GM21619 (cell line): ENCODE measurements at regions not wholly inside any gene's neighbourhood (a gene's known extent, or its start where the extent isn't known, plus 50 kb on each side); places are given as distances from the start of the nearest gene placed in this dataset.

Experiments
- ATAC-seq: cut with Tn5 transposase; IDR thresholded peaks from one replicate; pipeline ENCODE4 v1.9.1; 2021; ENCODE audit not compliant: unreplicated experiment

DNA sequence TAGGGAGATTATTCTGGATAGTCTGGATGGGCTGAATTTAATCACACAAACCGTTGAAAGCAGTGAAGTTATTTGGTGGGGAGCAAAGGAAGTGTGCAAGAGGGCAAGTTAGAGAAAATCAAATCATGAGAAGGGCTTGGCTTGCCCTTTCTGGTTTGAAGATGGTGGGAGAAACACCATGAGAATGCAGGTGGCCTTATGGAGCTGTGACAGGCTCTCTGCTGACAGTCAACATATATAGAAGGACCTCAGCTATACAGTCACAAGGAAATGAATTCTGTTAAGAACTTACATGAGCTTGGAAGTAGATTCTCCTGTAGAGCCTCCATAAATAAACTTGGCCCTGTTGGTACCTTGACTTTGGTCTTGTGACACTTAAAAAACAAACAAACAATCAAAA, 72.3 kb downstream of the GMNC start:
- ATAC-seq = no peak

DNA sequence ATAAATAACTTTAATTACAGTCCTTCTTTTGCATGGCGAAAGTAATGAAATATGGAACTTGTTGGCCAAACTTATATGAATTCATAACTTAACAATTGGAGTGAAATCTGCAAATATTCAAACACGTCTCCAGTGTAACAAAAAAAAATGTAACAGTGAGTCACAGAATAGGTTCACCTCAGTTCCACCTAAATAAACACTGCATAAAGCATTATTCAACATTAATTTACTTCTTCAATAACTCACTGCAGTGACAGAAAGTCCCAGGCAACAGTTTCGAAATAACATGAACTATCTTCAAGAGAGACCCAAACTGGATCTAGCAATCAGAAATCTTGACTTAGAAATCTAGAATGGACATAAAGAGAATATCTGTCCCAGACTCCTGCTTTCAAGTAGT, 75.6 kb downstream of the GMNC start:
- ATAC-seq = no peak

DNA sequence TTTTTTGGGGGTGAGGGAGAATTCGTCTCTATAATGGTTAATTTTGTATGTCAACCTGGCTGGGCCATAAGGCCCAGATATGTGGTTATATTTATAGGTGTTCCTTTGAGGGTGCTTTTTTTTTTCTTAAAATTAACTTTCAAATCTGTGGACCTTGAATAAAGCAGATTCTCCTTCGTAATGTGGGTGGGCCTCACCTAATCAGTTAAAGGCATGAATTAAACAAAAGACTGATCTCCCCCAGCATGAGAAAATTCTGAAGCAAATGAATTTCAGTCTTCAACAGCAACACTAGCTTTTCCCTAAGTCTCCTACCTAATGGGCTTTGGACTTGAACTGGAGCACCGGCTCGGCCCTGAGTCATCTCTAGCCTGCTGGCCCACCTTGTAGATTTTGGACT, 77.4 kb downstream of the GMNC start:
- no peak for ATAC-seq

DNA sequence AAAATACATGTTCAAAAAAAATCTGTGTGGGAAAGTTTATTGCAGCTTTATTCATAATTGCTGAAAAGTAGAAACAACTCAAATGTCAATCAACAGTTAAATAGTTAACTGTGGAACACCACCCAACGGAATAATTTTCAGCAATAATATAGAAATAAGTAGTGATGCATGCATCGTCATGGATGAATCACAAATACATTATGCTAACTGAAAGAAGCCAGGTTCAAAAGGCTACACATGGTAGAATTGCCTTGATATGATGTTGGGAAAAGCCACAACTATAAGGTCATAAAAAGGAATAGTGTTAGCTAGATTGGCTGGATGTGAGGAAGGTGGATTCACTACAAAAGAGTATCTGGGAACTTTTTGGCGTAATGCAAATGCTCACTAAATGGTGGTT, 82.0 kb downstream of the GMNC start:
- ATAC-seq = no peak

DNA sequence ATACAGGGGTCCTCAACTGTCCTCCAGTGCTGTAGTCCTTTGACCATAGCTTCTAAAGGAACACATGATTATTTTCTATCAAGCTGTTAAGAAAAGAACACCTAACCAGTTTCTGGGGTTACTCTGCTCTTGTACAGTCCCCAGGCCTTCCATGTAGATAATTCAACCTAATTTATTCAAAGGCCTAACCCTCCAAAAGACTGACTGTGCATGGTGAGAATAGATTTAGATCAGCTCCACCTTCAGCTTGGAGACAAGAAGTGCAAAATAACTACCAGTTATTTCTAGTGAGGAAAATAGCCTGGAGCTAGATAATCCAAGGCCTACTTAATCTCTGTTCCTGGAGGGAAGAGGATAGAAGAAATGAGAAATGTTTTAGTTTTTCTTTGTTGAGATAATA, 87.9 kb downstream of the GMNC start:
- ATAC-seq = no peak

DNA sequence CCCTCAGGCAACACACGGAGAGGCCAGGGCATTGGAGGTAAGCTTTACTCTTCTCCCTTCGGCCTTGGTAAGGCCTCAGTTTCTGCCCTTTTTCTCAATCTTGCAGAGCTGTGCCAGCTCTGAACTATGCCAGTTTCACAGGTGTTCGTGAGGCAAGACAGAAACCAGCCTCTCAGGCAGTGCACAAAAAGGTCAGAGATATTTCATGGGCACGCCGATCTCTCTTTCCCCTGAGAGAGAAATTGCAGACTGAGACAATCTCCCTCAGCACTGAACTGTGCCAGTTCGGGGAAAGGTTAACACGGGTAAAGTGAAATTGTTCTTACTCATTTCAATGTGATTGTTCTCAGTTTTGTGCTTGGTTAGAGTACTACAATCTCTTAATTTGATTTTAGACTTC, 88.5 kb downstream of the GMNC start:
- no peak for ATAC-seq

DNA sequence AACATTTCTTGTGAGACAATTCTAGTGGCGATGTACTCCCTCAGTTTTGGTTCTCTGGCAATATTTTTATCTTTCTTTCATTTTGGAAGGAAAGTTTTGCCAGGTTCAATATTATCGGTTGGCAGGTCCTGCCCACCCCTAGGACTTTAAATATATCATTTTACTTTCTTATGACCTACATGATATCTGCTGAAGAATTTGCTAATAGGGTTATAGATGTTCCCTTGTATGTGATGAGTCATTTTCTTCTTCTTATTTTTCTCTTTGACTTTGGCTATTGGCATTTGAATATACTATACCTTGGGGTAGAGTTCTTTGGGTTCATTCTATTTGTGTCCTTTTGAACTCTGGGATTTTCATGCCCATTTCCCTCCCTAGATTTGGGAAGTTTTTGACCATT, 89.7 kb downstream of the GMNC start:
- no peak for ATAC-seq

DNA sequence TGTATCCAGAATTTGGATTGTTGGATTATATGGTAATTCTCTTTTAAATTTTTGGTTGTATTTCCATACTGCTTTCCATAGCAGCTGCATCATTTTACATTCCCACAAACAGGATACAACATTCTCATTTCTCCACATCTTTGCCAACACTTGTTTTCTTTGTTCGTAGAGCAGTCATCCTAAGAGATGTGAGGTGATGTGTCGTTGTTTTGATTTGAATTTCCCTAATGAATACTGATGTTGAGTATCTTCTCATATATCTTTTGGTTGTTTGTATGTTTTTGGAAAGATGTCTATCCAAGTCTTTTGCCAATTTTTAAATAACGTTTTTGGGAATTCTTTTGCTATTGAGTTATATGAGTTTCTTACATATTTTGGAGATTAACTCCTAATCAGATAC, 93.6 kb downstream of the GMNC start:
- ATAC-seq = no peak

DNA sequence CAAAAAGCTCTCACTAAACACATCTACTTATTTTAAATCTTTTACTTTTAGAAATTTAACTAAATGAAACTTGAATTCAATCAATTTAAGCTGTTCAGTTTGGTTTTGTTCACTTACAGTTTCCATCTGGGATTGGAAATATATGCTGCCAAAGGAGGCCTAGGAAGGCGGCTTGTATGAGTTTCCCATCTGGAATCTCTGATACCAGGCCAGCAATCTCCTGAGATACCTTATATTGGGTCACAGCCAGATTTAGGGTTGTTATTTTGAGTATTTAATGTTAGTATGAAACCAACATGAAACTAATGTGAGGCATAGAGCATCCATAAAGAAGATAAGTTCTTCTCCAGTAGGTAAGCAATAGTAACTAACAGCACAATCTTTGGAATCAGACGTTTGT, 94.6 kb downstream of the GMNC start:
- ATAC-seq = no peak

DNA sequence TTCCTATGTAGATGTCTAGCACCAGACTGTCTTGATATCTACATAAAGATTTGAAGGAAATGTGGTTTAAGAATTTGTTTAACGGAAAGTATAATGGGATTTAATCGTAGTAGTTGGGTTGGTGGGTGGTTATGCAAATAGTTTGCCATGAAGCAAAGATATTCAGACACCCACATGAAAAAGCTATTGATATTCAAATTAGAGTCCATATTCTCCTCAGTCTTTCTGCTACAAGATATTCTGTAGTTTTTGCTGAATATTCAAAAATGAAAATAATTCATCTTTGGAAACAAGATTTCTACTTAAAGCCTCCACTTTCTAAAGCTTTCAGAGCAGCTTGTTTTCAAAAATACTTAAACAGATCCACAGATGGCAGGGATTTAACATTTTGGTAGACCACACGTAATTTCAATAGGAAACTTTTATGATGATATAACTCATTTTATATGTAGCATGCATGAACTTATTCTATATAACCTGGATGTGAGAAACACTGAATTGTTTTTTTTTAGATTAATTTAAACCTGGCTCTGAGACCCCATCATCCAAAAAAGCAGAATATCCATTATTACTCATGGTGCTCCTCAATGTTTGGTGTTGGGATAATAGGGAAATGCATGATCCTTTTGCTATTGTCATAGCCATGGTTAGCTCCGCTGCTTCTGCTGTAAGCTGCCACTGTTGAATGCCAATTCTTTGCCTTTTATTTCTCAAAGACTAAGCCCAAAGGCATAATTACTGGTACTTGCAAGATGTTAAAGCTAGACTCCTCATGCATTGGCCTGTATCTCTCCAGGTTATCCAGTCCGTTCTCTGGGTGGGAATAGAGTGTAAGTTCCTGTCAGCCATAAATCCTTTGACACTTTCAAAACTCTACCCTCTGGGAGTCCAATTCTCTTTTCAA, 98.0 kb downstream of the GMNC start:
- no peak for ATAC-seq

DNA sequence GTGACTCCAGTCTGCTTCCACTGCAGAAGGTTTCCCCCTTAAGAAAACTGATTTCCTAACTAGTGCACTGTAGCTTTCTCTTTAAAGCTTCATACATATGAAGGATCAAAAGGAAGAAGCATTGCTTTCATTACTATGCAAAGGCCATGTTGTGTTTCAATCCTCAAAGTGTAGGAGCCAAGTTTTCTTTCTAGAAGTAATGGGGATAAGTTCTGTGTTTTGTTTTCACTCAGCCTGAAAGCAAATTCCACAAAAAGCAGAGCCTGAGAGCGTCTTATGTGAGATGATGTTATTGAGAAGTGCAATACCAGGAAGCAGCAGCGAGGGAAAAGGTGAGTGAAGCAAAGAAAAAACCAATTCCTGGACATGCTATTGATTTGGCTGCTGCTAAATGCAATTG, 99.7 kb downstream of the GMNC start:
- no peak for ATAC-seq

DNA sequence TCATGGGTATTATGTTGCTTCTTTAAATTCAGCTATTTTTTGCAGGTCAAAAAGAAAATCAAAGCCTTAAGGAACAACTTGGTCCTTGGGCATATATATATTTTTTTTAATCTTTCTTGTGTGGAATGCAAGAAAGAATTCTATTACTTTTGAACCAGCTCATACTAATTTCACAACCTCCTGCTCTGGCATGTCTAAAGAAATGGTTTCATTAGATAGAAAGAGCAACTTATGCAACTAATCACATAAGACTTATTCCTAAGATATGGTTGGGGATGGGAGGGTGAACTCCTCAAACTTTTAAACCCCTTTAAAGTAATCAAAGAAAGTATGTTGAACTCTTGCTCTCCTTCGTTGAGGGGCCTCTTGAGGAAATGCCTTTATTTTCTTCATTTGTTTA, 114.9 kb downstream of the GMNC start:
- ATAC-seq = no peak

DNA sequence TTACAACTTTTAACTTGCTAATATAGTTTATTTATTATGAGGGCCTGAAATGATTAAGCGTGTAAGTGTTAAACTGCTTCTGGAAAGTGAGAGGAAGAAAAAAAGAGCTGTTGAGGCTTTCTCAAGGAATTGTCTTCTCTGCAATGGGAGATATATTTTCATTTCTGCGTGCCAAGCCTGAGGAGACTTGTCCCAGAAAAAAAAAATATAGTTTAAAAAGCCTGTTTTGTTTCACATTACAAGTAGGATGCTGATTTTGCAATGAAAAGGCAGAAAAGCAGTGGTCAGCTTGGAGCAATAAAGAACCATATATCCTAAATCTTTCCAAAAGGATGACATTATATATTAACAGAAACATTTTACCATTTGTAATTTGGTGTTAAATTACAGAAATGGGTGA, 115.5 kb downstream of the GMNC start:
- no peak for ATAC-seq

DNA sequence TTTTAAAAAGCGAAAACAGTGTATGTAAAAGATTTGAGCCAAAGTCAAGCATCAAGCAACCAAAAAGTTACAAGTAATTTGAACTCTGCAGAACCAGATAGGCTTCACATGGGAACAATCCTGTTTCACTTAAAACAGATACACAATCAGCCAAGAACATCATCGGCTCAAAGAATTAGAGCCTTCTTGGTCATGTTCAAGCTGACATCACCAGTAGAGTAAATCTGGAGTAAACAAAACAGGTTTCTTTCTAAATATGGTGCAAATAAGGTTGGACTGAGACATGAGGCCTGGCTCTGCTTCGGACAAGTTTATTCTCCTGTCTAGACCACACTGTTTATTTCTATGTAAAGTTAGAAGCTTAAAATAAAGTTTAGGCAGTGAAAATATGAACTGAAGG, 116.0 kb downstream of the GMNC start:
- no peak for ATAC-seq

DNA sequence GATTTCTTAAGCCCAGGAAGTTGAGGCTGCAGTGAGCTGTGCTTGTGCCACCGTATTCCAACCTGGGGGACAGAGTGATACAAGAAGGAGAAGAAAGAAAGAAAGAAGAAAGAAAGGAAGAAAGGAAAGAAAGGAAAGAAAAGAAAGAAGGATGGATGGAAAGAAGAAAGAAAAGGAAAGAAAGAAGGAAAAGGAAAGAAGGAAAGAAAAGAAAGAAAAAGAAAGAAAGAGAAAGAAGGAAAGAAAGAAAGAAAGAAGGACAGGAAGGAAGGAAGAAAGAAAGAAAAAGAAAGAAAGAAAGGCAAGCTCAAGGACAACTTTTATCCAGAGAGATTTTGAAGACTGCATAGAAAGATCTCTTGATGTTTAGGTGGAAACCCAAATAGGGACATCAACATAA, 120.7 kb downstream of the GMNC start:
- no peak for ATAC-seq

DNA sequence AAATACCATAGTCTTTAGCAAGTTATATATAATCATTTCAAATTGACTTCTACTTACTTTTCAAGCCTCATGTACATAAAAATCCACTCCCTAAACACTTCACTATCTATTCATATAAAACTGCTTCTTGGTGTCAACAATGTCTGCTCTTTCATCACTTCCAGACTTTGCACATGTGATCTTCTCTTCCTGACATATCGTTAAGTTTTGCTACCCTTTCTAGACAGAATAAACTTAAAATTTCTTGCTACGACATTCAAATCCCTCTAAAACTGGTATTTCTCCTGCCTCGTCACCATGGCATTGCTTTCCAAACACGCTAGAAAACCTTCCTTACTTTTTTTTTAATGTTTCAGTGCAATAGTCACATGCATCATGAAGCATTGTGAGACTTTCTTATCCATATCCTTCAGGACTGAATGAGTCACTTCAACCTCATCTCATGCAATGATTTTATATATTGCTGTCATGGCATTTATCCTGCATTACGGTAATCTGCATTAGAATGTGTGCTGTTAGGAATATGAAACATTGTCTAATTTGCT, 122.8 kb downstream of the GMNC start:
- no peak for ATAC-seq

DNA sequence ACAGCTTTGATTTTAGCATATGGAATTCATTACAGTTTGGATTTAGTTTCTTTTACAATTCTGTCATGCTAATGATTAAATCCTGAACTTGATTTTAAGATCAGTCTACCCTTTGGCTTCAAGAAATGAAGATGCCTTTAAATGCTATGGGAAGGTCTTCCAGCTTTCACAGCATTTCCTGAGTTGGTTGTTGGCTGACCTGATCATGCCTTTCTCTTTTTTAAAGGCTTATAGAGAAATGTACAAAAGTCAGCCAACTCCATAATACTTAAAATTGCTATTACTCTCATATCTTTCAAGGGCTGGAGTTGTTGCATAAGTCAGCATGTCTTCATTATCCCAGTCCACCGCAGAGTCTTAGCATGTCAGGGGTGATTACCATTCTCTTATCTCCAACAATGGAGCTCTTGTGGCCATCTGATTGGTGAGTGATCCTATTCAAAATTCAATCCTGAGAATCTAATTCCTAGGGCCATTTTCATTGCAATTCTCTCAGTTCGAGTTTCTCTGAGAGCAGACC, 123.8 kb downstream of the GMNC start:
- no peak for ATAC-seq

DNA sequence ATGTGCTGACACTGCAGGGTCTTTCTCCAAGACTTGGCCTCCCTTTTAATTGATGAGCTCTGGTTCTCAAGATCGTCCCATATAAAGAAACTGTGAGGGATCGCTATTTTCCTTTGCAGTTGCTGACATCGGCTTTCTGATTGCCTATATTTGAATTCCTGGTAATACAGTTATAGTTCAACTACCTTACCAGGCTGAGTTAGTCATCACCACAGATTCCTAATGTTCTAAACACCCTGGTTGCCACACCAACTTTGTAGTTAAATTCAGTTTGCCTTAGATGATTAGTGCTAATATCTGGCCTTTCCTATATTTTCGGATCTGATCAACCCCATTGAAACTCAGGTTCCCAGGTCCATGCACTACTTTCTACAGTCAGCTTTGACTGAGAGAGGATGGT, 125.0 kb downstream of the GMNC start:
- ATAC-seq = no peak

DNA sequence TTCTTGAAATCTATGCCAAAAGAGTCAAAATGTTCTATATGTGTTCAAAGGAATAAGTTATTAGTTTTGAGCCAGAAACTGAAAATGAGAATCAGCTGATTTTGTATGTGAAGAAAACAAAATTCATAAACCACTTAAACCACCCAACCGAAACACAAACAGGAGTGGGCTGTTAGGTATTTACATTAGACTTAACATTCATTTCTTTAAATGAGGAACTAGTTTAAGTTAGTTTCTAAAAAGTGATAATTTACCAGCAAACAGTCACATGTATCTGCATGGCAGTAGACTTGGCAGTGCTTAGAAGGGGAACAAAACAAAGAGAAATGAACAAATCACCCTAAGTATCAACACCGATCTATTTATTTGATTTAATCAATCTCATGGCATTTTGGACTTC, 128.0 kb downstream of the GMNC start:
- ATAC-seq = no peak

DNA sequence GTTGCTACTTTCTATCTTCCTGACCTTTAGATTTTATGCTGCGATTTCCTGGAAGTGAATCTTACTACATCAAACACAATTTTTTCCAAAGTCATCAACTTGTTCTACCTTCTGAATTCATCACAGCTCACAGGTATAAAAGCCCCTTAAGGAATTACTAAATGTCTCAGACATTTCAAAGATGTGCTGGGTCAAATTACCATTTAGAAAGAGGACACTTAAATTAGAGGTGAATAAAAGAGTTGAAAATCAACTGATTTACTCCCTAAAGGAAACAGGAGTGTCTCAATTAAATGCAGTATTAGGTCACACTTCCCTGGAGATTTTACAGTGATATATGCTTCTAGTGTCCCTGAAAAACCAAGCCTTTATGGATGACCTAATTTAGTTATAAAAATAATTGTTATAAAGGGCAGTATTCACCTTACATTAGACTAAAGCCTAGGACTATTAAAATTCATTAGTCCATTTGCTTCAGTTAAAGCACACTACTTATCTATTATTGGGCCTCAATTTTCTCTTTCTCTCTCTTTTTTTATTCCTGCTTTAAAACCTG, 128.8 kb downstream of the GMNC start:
- no peak for ATAC-seq

DNA sequence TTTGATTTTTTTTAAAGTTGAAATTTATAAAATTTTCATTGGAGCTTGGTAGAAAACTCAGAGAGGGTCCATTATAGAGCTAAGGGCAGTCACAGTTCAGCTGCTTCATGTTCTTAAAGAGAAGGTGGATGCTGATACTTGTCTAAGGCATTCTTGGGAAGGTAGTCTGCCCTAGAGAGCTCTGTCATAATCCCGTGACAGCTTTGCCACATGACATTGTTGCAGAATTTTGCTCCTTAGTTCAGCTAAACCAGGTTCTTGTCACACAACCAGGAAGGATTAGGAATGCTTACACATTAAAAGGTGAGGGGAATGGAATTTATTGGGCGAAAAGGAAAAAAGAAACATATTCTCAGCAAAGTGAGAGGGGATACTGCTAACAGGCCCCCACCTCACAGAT, 130.9 kb downstream of the GMNC start:
- no peak for ATAC-seq

DNA sequence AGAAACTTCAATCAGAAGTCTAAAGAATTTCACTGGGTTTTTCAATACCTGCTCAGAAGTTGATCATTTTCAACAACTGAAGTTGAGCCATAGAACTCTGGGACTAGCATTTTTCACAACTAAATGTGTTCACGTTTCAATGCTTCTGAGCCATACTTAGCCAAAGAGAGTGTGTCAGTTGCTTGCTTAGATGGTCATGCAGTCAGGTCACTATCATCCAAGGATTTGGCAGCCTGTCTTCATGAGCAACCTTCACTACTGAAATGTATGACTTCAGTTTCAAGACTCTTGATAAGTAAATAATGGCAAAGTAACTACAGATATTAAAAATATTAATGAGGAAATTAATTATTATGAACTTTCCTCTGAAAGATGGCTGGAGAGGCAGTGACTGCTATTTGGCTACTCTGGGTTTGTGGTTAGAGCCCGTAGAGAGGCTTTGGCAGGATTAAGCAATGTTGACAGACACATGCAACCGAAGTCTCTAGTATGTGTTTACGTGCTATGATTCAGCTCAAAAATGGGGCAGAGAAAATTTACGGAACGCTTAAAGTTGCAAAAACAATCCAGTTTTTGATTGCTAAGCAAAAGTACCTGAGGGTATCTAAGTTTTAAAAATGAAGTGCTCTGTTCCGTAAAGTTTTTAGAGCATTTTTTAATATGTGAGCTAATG, 133.8 kb downstream of the GMNC start:
- no peak for ATAC-seq
